ENCODE measurements at regions not wholly inside any gene's neighbourhood (a gene's known extent, or its start where the extent isn't known, plus 50 kb on each side); places are given as distances from the start of the nearest gene placed in this dataset.

- TF ChIP-seq CREB1 (IDR thresholded peaks at IDR 0.05; ENCODE audit: low read depth), result no peak
- TF ChIP-seq FOXM1 (IDR thresholded peaks at IDR 0.05; ENCODE audit: borderline replicate concordance, low read depth), result no peak
- TF ChIP-seq EP300 (IDR thresholded peaks at IDR 0.05; ENCODE audit: borderline replicate concordance), result no peak
- no peak for TF ChIP-seq CEBPB (IDR thresholded peaks at IDR 0.05)
- no peak for TF ChIP-seq YY1 (IDR thresholded peaks at IDR 0.05; ENCODE audit: low read depth)
- no peak for TF ChIP-seq TCF12 (IDR thresholded peaks at IDR 0.05; ENCODE audit: low read depth)
- TF ChIP-seq TAF1 (IDR thresholded peaks at IDR 0.05; ENCODE audit: low read depth), result no peak
- no peak for TF ChIP-seq MAX (IDR thresholded peaks at IDR 0.05)
- no peak for TF ChIP-seq NFIC (IDR thresholded peaks at IDR 0.05)
- no peak for TF ChIP-seq REST (IDR thresholded peaks at IDR 0.05; ENCODE audit: low read depth)
- no peak for TF ChIP-seq USF1 (IDR thresholded peaks at IDR 0.05)
- no peak for TF ChIP-seq EGR1 (IDR thresholded peaks at IDR 0.05)
- TF ChIP-seq RAD21 (IDR thresholded peaks at IDR 0.05; ENCODE audit: low read depth), result no peak
- no peak for TF ChIP-seq ZBTB7A (IDR thresholded peaks at IDR 0.05; ENCODE audit: low read depth)
- TF ChIP-seq TEAD4 (IDR thresholded peaks at IDR 0.05), result no peak
These were observed 79.0 kb upstream of the CPNE8 start for GRCh38 chr12:38984388-38984787.

- TF ChIP-seq YY1 (IDR thresholded peaks at IDR 0.05; ENCODE audit: low read depth), result no peak
- no peak for TF ChIP-seq TAF1 (IDR thresholded peaks at IDR 0.05; ENCODE audit: low read depth)
- no peak for TF ChIP-seq MAX (IDR thresholded peaks at IDR 0.05)
- no peak for TF ChIP-seq USF1 (IDR thresholded peaks at IDR 0.05)
- TF ChIP-seq EGR1 (IDR thresholded peaks at IDR 0.05), result no peak
- no peak for TF ChIP-seq TCF12 (IDR thresholded peaks at IDR 0.05; ENCODE audit: low read depth)
- no peak for TF ChIP-seq FOXM1 (IDR thresholded peaks at IDR 0.05; ENCODE audit: borderline replicate concordance, low read depth)
- no peak for TF ChIP-seq ZBTB7A (IDR thresholded peaks at IDR 0.05; ENCODE audit: low read depth)
- TF ChIP-seq CEBPB (IDR thresholded peaks at IDR 0.05), result no peak
- TF ChIP-seq CREB1 (IDR thresholded peaks at IDR 0.05; ENCODE audit: low read depth), result no peak
- no peak for TF ChIP-seq RAD21 (IDR thresholded peaks at IDR 0.05; ENCODE audit: low read depth)
- no peak for TF ChIP-seq REST (IDR thresholded peaks at IDR 0.05; ENCODE audit: low read depth)
- no peak for TF ChIP-seq NFIC (IDR thresholded peaks at IDR 0.05)
- no peak for TF ChIP-seq TEAD4 (IDR thresholded peaks at IDR 0.05)
- no peak for TF ChIP-seq EP300 (IDR thresholded peaks at IDR 0.05; ENCODE audit: borderline replicate concordance)
These were observed 77.8 kb upstream of the CPNE8 start for GRCh38 chr12:38983117-38983571.

- no peak for TF ChIP-seq ZBTB7A (IDR thresholded peaks at IDR 0.05; ENCODE audit: low read depth)
- TF ChIP-seq YY1 (IDR thresholded peaks at IDR 0.05; ENCODE audit: low read depth), result no peak
- TF ChIP-seq EP300 (IDR thresholded peaks at IDR 0.05; ENCODE audit: borderline replicate concordance), result no peak
These were observed 71.7 kb upstream of the CPNE8 start for GRCh38 chr12:38977132-38977531.

GRCh38 chr12:38969706-38970105 lies 64.3 kb upstream of the CPNE8 start:
- TF ChIP-seq NFIC (IDR thresholded peaks at IDR 0.05) (no peak), USF1 (IDR thresholded peaks at IDR 0.05) (no peak), MAX (IDR thresholded peaks at IDR 0.05) (no peak), YY1 (IDR thresholded peaks at IDR 0.05; ENCODE audit: low read depth) (no peak), EGR1 (IDR thresholded peaks at IDR 0.05) (no peak), TEAD4 (IDR thresholded peaks at IDR 0.05) (no peak), FOXM1 (IDR thresholded peaks at IDR 0.05; ENCODE audit: borderline replicate concordance, low read depth) (no peak), TCF12 (IDR thresholded peaks at IDR 0.05; ENCODE audit: low read depth) (no peak), CREB1 (IDR thresholded peaks at IDR 0.05; ENCODE audit: low read depth) (no peak), TAF1 (IDR thresholded peaks at IDR 0.05; ENCODE audit: low read depth) (no peak), CEBPB (IDR thresholded peaks at IDR 0.05) (no peak), ZBTB7A (IDR thresholded peaks at IDR 0.05; ENCODE audit: low read depth) (no peak), RAD21 (IDR thresholded peaks at IDR 0.05; ENCODE audit: low read depth) (no peak), REST (IDR thresholded peaks at IDR 0.05; ENCODE audit: low read depth) (no peak), EP300 (IDR thresholded peaks at IDR 0.05; ENCODE audit: borderline replicate concordance) (no peak)
